KOPT-K1 (cell line): ENCODE measurements at regions not wholly inside any gene's neighbourhood (a gene's known extent, or its start where the extent isn't known, plus 50 kb on each side); places are given as distances from the start of the nearest gene placed in this dataset.

Experiments used
- H3K27ac ChIP-seq: fragments of 200-600 bp; sonication (generic); 2 replicates; pipeline ENCODE4 v1.5.1; 2016; ENCODE audit warnings: antibody characterized with exemption, mild to moderate bottlenecking, low read depth, low read length; ENCODE audit not compliant: poor library complexity, severe bottlenecking
- H3K36me3 ChIP-seq: fragments of 200-600 bp; sonication (generic); 2 replicates; pipeline ENCODE4 v1.5.1; 2017; ENCODE audit warnings: antibody characterized with exemption, mild to moderate bottlenecking, low read length, moderate library complexity; ENCODE audit not compliant: insufficient read depth
- H3K9me3 ChIP-seq: fragments of 200-600 bp; sonication (generic); 2 replicates; pipeline ENCODE4 v1.5.1; 2017; ENCODE audit warnings: antibody characterized with exemption, low read length, mild to moderate bottlenecking; ENCODE audit not compliant: insufficient read depth, poor library complexity, severe bottlenecking

DNA sequence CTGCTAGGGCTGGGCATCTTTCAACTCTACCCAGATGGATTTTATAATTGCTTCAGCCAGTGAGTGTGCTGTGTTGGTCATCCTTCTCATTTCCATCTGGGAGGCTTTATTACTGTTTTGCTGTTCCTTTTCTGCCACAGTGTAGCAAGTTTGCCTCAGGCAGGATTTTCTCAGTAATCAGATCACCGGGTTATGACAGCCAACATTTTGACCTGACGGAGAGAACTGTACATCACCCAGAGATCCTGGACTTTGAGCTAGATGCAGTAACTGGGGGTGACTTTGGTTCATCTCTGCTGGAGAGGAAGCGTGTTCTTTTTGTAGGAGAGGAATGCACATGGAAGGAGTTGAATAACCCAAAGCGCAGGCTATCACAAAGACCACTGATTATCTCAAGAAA is 111.8 kb upstream of the AGR3 start:
- no peak overlapping the region for H3K27ac ChIP-seq
- H3K9me3 ChIP-seq = peaks cover 11% of the 10 kb centered on the region
- no peaks in the 10 kb centered on the region for H3K36me3 ChIP-seq

DNA sequence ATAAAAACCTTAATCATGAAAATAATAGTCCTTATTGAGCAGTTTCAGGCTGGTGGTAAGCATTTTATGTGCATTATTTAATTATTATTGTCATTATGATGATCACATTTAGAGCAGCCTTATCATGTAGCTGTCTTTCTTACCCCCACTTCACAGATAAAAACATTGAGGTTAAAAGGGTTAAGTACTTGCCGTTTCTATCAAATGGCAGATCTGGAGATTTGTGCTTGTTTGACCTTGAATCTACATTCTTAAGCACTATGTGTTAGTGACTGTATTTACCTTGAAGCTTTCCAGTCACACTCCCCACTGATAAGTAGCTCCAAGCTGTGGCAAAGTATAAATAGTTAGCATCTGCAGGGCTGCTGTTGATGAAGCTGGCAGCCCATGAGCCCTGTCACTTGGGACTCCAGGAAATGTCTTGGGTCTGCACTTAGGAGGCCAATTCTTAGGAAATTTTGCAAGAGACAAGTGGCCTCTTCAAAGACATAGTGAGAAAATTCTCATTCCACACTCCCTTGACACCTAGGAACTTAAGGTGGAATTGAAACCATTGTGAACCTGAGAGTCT is 116.8 kb upstream of the AGR3 start:
- H3K9me3 ChIP-seq = peaks cover 16% of the 10 kb centered on the region
- no peaks in the 10 kb centered on the region for H3K36me3 ChIP-seq
- H3K27ac ChIP-seq = no peak overlapping the region

DNA sequence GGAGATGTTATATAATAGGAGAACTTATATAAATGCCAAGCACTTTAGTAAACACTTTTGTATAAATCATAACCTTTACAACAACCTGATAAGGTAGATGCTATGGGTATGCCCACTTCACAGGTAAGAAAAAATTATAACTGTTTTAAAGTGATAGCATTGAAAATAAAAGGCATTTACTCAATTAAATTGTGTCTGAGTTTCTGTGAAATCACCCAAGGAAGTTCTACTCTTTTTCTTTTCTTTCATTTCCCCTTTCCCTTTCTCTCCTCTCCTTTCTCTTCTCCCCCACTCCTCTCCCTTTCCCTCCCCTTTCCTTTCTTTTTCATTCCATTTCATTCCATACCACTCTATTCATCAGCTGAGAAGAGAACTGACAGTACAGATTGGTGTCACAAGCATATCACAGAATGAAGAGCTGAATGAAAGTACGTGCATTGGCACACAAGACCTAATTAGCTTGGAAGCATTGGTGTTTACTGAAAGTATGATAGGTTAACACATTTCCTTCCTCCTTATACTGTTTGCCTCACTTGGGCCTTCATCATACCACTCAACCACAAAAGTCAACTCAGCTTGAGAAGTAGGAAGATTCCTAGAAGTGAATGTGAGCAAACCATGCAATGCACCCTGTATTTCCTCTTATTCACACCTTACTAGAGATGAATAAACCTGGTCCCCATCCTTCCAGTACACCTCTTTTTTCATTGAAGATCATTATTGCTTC is 117.9 kb upstream of the AGR3 start:
- H3K27ac ChIP-seq = no peak overlapping the region
- peaks cover 16% of the 10 kb centered on the region for H3K9me3 ChIP-seq
- no peaks in the 10 kb centered on the region for H3K36me3 ChIP-seq

DNA sequence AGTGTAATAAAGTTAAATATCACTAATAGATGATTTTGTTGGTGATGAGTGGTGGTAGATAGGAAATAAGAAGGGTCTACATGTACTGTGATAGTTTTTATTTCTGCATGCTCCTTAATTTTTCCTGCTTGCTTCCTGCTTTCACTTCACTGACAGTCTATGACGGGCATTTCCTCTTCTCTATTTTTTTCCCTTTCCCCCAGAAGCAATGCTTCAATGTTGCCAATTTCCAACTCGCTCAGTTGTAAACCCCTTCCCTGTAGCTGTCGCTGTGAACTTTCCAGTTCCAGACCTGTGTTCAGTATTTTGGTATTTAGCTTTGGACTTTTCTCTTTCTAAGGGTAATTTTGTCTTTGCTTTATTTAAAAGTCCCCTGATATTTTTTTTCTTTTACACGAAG is 123.5 kb upstream of the AGR3 start:
- Histone ChIP-seq H3K36me3 (no peaks in the 10 kb centered on the region), H3K27ac (no peak overlapping the region), H3K9me3 (no peaks in the 10 kb centered on the region)

DNA sequence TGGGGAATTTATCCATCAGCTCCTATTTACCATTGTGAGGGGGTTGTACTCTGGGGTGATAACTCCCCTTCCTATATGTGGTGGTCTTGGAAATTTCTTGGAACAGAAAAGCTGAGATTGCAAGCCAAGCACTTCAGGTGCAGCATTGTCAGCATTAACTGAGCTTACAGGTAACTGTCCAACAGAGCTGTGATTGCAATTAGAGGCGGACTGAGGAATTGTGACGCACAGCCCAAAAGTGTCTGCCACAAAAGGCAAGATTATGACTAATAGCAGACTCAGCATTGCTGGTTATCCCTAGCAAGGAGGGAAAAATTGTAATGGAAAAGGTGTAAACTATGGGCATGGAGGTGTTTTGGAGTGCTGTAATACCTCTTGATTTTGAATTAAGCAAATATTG is 126.1 kb upstream of the AGR3 start:
- H3K27ac ChIP-seq = no peak overlapping the region

DNA sequence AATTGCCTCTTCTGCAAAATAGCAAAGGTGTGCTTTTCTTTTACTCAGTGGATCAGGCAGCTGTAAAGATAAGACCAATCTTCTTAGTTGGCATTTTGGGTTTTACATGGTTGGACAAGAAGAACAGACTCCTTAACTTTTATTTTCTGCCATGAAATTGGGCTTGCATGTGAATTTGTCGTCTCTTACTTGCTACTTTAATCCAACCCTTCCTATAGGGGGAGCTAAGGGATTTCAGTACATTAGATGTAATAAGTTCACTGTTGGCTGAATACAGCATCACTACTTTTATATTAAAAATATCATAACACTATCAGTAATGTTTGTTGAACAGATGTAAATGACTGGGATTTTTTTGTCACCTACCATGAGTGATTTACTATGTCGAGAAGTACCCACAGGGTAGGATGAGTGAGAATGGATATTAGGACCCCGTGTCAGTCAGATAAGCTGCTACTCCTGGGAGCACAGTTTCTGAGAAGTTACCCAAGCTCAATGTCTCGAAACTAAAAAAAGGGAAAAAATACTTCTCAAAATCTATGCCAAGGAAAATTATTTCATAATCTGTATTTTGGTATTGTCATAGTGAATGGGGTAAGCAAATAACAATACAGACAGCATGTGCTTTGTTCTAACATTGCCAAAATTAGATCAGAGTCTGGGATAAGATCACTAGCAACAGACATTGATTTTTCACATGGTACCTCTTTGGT is 127.4 kb upstream of the AGR3 start:
- H3K9me3 ChIP-seq = no peaks in the 10 kb centered on the region
- H3K36me3 ChIP-seq = no peaks in the 10 kb centered on the region
- H3K27ac ChIP-seq = no peak overlapping the region

More for the DNA sequence above, 126.1 kb upstream of the AGR3 start:
- H3K9me3 ChIP-seq = no peaks in the 10 kb centered on the region
- H3K36me3 ChIP-seq = no peaks in the 10 kb centered on the region

DNA sequence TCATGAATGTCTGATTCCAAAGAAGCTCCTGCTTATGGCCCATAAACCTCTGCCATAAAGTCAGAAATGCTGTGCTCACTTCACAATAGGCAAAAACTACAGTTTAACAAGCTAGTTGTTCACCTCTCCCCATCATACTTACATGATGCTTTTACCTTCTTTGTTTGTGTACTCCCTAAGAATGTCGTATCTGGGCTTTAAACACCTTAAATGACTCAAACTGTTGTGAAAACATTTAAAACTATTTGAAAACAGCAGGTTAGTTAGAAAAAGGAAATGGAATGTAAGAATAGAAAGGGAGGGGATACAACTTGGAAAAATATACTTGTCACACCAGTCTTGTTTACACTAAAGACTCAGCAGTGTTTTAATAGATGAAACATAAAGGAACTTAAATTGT is 128.2 kb upstream of the AGR3 start:
- H3K27ac ChIP-seq = no peak overlapping the region

DNA sequence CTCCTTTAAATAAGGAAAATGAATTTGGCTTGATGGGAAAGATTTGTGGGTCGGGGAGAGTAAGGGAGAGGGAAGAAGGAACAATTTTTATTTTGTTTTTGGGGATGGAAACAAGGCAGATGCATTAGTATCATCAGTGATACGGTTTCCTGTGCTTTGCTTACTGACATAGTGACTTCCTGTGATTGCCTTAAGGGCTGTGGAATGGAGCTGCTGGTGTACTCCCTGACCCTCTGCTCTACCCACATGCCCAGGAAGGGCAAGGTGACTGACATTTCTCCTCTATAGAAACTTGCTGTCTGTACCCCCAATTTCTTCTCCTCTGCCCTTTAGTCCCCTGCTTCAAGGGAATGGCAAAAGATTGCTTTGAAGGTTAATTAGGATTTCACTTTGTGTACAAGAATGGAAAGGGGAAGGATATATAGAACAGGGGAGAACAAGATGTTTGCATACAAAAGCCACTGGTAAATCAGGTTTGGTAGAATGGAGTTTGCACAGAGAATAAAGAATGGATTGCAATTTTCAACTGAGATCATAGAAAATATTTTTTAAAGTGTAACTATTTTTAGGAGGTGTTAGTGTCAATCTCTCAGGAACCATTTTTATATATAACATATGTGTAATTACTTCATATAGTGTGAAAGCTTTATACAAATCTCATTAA is 129.0 kb upstream of the AGR3 start:
- no peak overlapping the region for H3K27ac ChIP-seq
- H3K9me3 ChIP-seq = no peaks in the 10 kb centered on the region
- no peaks in the 10 kb centered on the region for H3K36me3 ChIP-seq

More for the DNA sequence above, 128.2 kb upstream of the AGR3 start:
- no peaks in the 10 kb centered on the region for H3K36me3 ChIP-seq
- no peaks in the 10 kb centered on the region for H3K9me3 ChIP-seq

DNA sequence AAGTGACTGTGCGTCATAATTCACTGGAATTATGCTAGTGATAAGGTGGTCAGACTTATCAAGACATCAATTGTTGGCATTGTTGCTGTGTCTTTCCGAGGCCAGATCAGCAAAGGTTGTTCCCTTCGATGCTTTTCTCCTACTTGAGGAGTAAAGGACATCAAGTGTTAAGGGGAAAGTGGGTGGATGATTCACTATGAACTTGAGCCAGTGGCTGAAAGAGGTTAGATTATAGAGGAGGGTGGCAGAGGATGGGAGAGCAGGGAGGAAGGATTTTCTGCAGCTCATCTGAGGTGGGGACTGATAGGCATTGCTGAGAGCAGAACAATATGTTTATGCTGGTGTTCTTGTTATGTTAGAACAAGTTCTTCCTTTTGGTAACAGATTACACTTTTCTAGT is 131.4 kb upstream of the AGR3 start:
- no peaks in the 10 kb centered on the region for H3K36me3 ChIP-seq
- no peak overlapping the region for H3K27ac ChIP-seq
- no peaks in the 10 kb centered on the region for H3K9me3 ChIP-seq

DNA sequence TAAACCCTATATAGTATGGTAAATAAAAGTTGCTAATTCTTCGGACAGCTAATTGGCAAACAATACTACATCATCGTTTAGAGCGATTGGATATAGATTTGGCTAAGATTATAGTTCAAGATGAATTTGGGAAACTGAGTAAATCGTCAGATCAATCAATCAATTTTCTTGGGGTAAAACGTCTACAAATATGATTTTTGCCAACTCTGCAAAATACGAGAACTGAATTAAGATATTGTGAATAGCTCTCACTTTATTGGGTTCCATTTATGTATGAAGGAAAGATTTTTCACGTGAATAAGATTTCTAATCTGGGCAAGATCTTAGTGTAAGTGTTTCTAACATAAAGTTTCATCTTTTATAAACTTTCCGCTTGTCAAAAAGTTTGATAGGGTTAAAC is 132.9 kb upstream of the AGR3 start:
- no peak overlapping the region for H3K27ac ChIP-seq
- H3K36me3 ChIP-seq = no peaks in the 10 kb centered on the region
- no peaks in the 10 kb centered on the region for H3K9me3 ChIP-seq

DNA sequence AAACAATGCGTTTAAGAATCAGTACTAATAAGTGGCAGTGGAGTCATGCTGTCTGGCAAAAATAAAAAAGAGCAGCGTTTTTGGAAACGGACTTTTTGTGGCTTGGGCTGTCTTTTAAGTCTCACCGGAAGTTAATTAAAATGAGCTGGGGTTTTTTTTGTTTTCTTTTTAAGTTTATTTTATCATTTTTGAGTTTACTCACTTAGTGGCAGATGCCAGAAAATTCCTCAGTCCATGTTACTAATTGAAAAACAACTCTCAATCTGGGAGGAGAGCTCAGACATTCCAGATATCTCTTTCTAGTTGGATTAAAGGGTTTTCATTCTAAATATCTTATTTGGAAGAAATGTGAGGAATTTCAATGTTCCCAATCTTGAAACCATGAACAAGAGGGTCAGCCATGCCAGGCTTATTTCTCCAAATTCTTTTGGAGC is 133.8 kb upstream of the AGR3 start:
- Histone ChIP-seq H3K9me3 (no peaks in the 10 kb centered on the region), H3K27ac (no peak overlapping the region), H3K36me3 (no peaks in the 10 kb centered on the region)

DNA sequence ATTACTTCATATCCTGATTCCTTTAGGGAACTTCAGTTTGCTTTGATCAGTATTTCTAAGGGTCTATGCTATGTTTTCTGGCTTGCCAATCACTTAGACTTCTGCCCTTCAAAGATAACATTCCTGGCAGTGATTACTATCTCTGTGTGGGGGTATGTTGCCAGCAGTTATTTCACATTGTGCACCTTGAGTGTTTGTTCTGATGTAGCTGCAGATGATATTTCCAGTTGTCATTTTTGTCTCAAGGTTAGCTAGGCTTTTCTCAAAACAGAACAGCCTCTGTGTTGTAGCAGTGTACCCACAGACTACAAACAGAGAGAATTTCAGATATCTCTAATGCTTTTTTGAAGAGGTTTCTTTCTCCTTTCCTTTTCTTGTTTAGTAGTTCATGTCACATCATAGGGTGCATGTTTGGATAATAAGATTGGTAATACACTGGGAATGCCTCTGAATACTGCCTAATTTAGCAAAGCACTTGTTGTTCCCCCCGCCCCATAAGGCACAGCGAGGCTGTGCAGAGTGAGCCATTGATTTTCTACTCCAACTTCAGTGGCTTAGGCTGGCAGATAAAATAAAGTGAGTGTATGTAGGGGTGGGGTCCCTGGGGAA is 134.7 kb upstream of the AGR3 start:
- Histone ChIP-seq H3K36me3 (no peaks in the 10 kb centered on the region), H3K27ac (no peak overlapping the region), H3K9me3 (no peaks in the 10 kb centered on the region)

DNA sequence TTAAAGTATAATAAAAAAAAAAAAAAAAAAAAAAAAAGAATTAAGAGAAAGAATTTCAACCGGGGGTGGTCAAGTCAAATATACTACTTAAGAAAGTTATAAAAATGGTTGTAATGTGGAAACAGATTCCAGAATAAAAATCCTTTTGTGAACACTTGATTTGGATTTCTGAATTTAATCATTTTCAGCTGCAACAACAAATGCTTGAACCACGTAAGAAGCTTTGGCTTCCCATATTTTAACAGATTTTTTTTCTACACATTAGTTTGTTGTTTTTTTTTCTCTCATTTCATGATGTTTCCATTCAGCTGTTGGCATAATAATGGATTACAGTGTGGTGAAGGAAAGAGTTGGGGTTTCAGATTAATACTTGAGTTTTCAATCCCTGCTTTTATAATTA is 137.3 kb upstream of the AGR3 start:
- no peak overlapping the region for H3K27ac ChIP-seq
- H3K36me3 ChIP-seq = no peaks in the 10 kb centered on the region
- no peaks in the 10 kb centered on the region for H3K9me3 ChIP-seq

DNA sequence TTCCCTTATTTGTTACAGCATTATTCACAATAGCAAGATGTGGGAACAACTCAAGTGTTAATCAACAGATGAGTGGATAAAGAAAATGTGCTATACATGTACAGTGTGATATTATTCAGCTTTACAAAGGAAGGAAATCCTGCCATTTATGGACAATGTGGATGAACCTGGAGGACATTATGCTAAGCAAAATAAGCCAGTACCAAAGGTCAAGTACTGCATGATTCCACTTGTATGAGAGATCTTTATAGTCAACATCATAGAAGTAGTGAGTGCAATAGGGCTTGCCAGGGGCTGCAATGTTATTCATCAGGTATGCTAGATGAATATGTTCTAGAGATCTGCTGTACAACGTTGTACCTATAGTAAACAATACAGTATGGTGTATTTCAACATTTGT is 138.5 kb upstream of the AGR3 start:
- no peaks in the 10 kb centered on the region for H3K36me3 ChIP-seq
- H3K9me3 ChIP-seq = no peaks in the 10 kb centered on the region
- no peak overlapping the region for H3K27ac ChIP-seq

DNA sequence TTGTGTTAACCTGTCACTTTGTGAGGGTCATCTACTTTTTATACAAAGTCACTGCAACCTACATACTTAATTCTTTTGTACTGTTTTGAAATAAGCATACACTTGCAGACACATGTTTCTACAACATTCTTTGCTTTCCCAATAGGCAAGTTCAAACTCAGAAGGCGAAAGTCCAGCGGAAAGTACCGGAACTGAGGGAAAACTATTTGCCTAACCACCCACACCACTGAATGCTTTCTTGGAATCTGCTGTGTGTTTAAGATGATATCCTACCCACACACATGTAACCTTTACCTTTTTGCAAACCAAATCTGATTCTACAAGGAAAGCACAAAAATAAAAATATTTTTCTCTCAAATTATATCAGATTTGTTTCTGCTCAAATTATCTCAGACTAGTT is 139.4 kb upstream of the AGR3 start:
- H3K27ac ChIP-seq = no peak overlapping the region
- no peaks in the 10 kb centered on the region for H3K36me3 ChIP-seq
- no peaks in the 10 kb centered on the region for H3K9me3 ChIP-seq
